Coronary artery (tissue), 2 donors: ENCODE measurements at regions not wholly inside any gene's neighbourhood (a gene's known extent, or its start where the extent isn't known, plus 50 kb on each side); places are given as distances from the start of the nearest gene placed in this dataset.

ENCODE experiments used
- DNase-seq: peaks from one replicate; pipeline ENCODE4 v3.0.0-alpha.2; 2017; ENCODE audit warnings: low spot score
- H3K27ac ChIP-seq, 2 donors: fragments of 200-600 bp; sonication (generic); one replicate each; pipeline ENCODE4 v1.5.1; 2016 to 2019
- H3K4me3 ChIP-seq: fragments of 200-600 bp; sonication (generic); 2 replicates; pipeline ENCODE4 v1.5.1; 2016; ENCODE audit warnings: mild to moderate bottlenecking, moderate library complexity
- CTCF ChIP-seq: fragments of 200-600 bp; sonication (generic); IDR thresholded peaks from one replicate; pipeline ENCODE4 v1.5.1; 2019; ENCODE audit warnings: antibody characterized with exemption

GRCh38 chr1:48089356-48089891 is 92.2 kb upstream of the TRABD2B start:
- no peak overlapping the region for H3K4me3 ChIP-seq
- no peak for TF ChIP-seq CTCF

GRCh38 chr1:48084826-48085225 is 87.6 kb upstream of the TRABD2B start:
- Histone ChIP-seq H3K4me3 (no peak overlapping the region), H3K27ac (no peak overlapping the region)
- DNase-seq = peak; percentile 11
- no peak for TF ChIP-seq CTCF

More at GRCh38 chr1:48089356-48089891, 92.2 kb upstream of the TRABD2B start:
- H3K27ac ChIP-seq = no peak overlapping the region
- no peak for DNase-seq

GRCh38 chr1:48082271-48082962 is 85.2 kb upstream of the TRABD2B start:
- no peak overlapping the region for H3K27ac ChIP-seq
- TF ChIP-seq CTCF = no peak
- DNase-seq = no peak
- H3K4me3 ChIP-seq = no peak overlapping the region

- no peak for TF ChIP-seq CTCF
- Histone ChIP-seq H3K27ac (no peak overlapping the region), H3K4me3 (no peak overlapping the region)
- no peak for DNase-seq
Observed at GRCh38 chr1:48080331-48081255, 83.4 kb upstream of the TRABD2B start.

- Histone ChIP-seq H3K27ac (no peak overlapping the region), H3K4me3 (no peak overlapping the region)
- no peak for TF ChIP-seq CTCF
- DNase-seq = no peak
Observed at GRCh38 chr1:48079096-48079495, 81.9 kb upstream of the TRABD2B start.

GRCh38 chr1:48077795-48078222 is 80.6 kb upstream of the TRABD2B start:
- DNase-seq = no peak
- no peak for TF ChIP-seq CTCF
- H3K27ac ChIP-seq = peak overlapping the region in 1 of 2 donors; percentile 74
- H3K4me3 ChIP-seq = no peak overlapping the region
